Esophagus muscularis mucosa (tissue), 4 donors: ENCODE measurements at regions not wholly inside any gene's neighbourhood (a gene's known extent, or its start where the extent isn't known, plus 50 kb on each side); places are given as distances from the start of the nearest gene placed in this dataset.

ENCODE experiments used
- DNase-seq: peaks from one replicate; pipeline ENCODE4 v3.0.0-alpha.2; 2017; ENCODE audit errors: extremely low spot score
- H3K27ac ChIP-seq, 4 donors: fragments of 200-600 bp; sonication (generic); replicated peaks in 1 of 4; 1 replicate in 3 of 4; 2 replicates in 1 of 4; pipeline ENCODE4 v1.5.1; 2016 to 2019; ENCODE audit warnings: mild to moderate bottlenecking in 1 of 4
- H3K27me3 ChIP-seq, 4 donors: fragments of 200-600 bp; sonication (generic); one replicate each; pipeline versions ENCODE4 v1.5.1 to v1.6.0; 2016 to 2019
- H3K36me3 ChIP-seq, 4 donors: fragments of 200-600 bp; sonication (generic); one replicate each; pipeline ENCODE4 v1.5.1; 2016 to 2019
- H3K4me1 ChIP-seq, 4 donors: fragments of 200-600 bp; sonication (generic); one replicate each; pipeline ENCODE4 v1.5.1; 2016 to 2019
- H3K4me3 ChIP-seq, 4 donors: fragments of 200-600 bp; sonication (generic); 1 replicate in 2 of 4; 2 replicates in 2 of 4; pipeline ENCODE4 v1.5.1; 2016 to 2019; ENCODE audit warnings: mild to moderate bottlenecking in 4 of 4, moderate library complexity in 1 of 4
- H3K9me3 ChIP-seq, 4 donors: fragments of 200-600 bp; sonication (generic); 1 replicate in 3 of 4; 2 replicates in 1 of 4; pipeline ENCODE4 v1.5.1; 2016 to 2019
- EP300 ChIP-seq: sonication (generic); formaldehyde crosslinking; IDR thresholded peaks from one replicate; pipeline ENCODE4 v1.6.1; 2017; ENCODE audit warnings: antibody characterized with exemption
- POLR2A ChIP-seq: fragments of 450-650 bp; IDR thresholded peaks from one replicate; pipeline ENCODE4 v1.6.1; 2017; ENCODE audit warnings: antibody characterized with exemption, moderate library complexity, mild to moderate bottlenecking, low read depth
- POLR2AphosphoS5 ChIP-seq, 2 donors: sonication (generic); formaldehyde crosslinking; IDR thresholded peaks; one replicate each; pipeline ENCODE4 v1.6.1; 2017; ENCODE audit warnings: antibody characterized with exemption in 2 of 2
- WGBS: methylation state at CpG from one replicate; pipeline ENCODE4 v1.1.5; 2018; 5-methylcytosine and 5-hydroxymethylcytosine counted together
- intact Hi-C: fragments of 100-400 bp; cut with DNase I; formaldehyde crosslinking; loops from one replicate; pipeline ENCODE4 v1.15.1; 2023
- TF ChIP-seq, protein P1 (sequence below), 3 experiments: fragments of 200-600 bp in 2 of 3; fragments of 450-650 bp in 1 of 3; sonication (generic) in 2 of 3; IDR thresholded peaks; one replicate each; pipeline ENCODE4 v1.5.1; 2017 to 2019; ENCODE audit warnings: antibody characterized with exemption in 3 of 3, mild to moderate bottlenecking in 2 of 3, moderate library complexity in 1 of 3

DNA sequence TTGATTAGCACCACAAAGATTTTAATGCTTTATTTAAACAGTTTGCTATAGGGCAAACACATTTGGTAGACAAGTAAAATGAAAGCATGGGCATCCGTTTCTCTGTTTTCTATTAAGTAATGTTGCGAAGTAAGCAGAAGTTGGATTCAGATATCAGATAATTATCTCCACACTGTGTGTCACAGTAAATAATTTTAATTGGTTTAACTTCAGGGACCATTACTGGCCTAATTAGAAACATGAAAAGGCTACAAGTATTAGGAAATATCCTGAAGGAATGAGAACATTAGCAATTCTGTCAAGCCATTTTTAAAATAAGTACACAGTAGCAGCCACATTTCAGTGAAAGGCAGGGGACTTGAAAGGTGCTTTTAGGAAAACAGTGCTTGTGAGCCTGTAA, 975.4 kb downstream of the NR2F1-AS1 start:
- Histone ChIP-seq H3K4me3 (no peak overlapping the region), H3K4me1 (no peaks in the 10 kb centered on the region), H3K9me3 (no peaks in the 10 kb centered on the region), H3K27me3 (no peaks in the 10 kb centered on the region), H3K27ac (no peak overlapping the region), H3K36me3 (no peaks in the 10 kb centered on the region)
- WGBS, result 92% methylated on average over 2 of the region's 2 CpGs
- intact Hi-C loops, result no loop called here
- DNase-seq, result no peak
- TF ChIP-seq, protein P1, sequence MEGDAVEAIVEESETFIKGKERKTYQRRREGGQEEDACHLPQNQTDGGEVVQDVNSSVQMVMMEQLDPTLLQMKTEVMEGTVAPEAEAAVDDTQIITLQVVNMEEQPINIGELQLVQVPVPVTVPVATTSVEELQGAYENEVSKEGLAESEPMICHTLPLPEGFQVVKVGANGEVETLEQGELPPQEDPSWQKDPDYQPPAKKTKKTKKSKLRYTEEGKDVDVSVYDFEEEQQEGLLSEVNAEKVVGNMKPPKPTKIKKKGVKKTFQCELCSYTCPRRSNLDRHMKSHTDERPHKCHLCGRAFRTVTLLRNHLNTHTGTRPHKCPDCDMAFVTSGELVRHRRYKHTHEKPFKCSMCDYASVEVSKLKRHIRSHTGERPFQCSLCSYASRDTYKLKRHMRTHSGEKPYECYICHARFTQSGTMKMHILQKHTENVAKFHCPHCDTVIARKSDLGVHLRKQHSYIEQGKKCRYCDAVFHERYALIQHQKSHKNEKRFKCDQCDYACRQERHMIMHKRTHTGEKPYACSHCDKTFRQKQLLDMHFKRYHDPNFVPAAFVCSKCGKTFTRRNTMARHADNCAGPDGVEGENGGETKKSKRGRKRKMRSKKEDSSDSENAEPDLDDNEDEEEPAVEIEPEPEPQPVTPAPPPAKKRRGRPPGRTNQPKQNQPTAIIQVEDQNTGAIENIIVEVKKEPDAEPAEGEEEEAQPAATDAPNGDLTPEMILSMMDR (IDR thresholded peaks at IDR 0.05), result no peak
- TF ChIP-seq POLR2AphosphoS5 (IDR thresholded peaks at IDR 0.05) (no peak), EP300 (no peak), POLR2A (no peak)

DNA sequence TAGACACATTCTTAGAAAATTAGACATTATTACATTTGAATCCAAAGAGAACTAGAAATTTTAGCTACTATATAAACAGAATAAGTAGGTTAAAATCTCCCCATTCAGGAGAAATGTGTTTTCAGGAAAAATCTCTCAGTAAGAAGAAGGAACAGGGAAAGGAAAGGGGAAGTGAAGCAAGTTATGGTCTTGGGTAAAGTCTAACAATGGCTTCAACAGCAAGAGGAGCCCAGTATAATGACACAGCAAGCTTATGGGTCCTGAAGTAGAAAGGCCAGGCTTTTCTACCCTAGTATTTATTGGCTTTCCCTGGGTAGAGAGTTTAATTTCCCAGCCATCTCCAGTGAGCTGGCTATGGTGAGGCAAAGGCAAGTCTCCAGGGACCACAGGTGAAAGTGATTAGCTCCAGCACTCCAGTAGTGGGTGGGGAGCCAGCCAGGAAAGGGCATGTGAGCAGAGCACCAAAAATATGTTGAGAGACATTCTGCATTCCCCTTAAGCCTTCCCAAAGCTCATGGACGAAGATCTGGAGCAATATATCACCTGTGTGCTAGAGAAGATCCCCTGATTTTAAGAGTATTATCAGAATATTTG, 981.7 kb downstream of the NR2F1-AS1 start:
- TF ChIP-seq POLR2AphosphoS5 (IDR thresholded peaks at IDR 0.05) (no peak), POLR2A (no peak), EP300 (no peak)
- TF ChIP-seq, protein P1 (IDR thresholded peaks at IDR 0.05), result no peak
- Histone ChIP-seq H3K9me3 (no peaks in the 10 kb centered on the region), H3K36me3 (no peaks in the 10 kb centered on the region), H3K27ac (no peak overlapping the region), H3K4me3 (no peak overlapping the region), H3K4me1 (no peaks in the 10 kb centered on the region), H3K27me3 (no peaks in the 10 kb centered on the region)
- DNase-seq, result no peak
- intact Hi-C loops, result no loop called here
- WGBS, result 72% methylated on average over 1 of the region's 1 CpG

DNA sequence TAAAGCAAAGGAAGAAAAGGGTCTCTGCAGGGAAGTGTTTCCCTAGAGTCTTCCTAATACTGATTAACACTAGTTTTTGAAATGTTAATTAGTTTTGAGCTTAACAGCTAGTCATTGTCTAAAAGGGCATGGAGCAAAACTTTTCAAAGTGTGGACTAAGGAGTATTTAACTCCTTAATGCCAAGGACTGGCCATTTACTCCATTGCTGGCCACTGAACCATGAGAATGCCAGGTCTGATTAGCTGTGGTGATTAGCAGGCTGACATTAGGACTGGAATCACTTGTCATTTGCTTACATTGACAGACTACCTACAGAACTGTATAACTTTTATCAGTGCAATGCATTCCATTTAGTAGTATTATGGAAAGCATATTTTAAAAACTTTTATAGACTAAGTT, 987.0 kb downstream of the NR2F1-AS1 start:
- TF ChIP-seq POLR2A (no peak), POLR2AphosphoS5 (IDR thresholded peaks at IDR 0.05) (no peak), EP300 (no peak)
- TF ChIP-seq, protein P1 (IDR thresholded peaks at IDR 0.05), result no peak
- intact Hi-C loops, result no loop called here

DNA sequence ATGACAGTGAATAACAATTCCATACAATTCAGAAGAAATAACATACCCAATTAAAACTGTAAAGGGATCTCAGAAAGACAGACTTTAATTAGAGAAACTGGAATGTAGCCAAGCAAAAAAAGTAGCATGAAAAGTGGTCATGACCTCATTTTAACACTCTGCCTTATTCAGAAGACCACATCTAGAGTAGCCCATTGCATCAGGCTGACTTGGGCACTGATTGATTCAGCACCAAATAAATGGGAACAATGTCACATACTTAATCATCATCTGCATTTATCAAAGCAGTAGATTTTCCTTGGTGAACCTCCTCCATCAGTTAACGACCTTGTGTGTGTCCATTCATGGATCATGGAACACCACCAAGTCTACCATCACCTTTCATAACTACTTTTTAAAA, 992.1 kb downstream of the NR2F1-AS1 start:
- intact Hi-C loops, result no loop called here
- WGBS, result 53% methylated on average over 1 of the region's 1 CpG
- no peaks in the 10 kb centered on the region for H3K4me1 ChIP-seq
- DNase-seq, result no peak
- H3K4me3 ChIP-seq, result no peak overlapping the region
- TF ChIP-seq POLR2A, result no peak
- no peak for TF ChIP-seq POLR2AphosphoS5 (IDR thresholded peaks at IDR 0.05)
- no peak for TF ChIP-seq EP300
- TF ChIP-seq, protein P1 (IDR thresholded peaks at IDR 0.05), result no peak
- H3K36me3 ChIP-seq, result no peaks in the 10 kb centered on the region
- H3K27ac ChIP-seq, result no peak overlapping the region
- H3K27me3 ChIP-seq, result no peaks in the 10 kb centered on the region
- no peaks in the 10 kb centered on the region for H3K9me3 ChIP-seq

More for the DNA sequence above, 987.0 kb downstream of the NR2F1-AS1 start:
- H3K9me3 ChIP-seq, result no peaks in the 10 kb centered on the region
- no peak overlapping the region for H3K27ac ChIP-seq
- H3K4me3 ChIP-seq, result no peak overlapping the region
- H3K27me3 ChIP-seq, result no peaks in the 10 kb centered on the region
- H3K36me3 ChIP-seq, result no peaks in the 10 kb centered on the region
- no peak for DNase-seq
- H3K4me1 ChIP-seq, result no peaks in the 10 kb centered on the region

DNA sequence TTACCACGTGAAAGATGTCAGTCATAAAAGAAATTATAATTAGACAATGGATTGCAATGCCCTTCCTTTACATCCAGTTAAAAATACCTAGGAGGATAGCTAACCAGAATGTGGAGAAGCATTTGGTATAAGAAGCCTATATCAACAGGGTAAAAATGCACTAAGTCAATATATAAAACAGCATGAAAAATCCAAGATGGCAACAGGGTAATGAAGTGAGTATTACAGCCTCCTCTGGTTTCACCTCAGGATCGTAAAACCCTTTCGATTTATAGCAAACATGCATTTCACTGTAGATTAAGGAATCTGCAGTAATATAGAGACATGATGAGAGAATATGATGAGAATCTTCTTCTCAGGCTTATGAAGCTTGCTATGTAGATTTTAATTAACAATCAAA, 999.3 kb downstream of the NR2F1-AS1 start:
- H3K27me3 ChIP-seq, result no peaks in the 10 kb centered on the region
- no peaks in the 10 kb centered on the region for H3K4me1 ChIP-seq
- 87% methylated on average over 3 of the region's 3 CpGs for WGBS
- no peak overlapping the region for H3K27ac ChIP-seq
- H3K9me3 ChIP-seq, result no peaks in the 10 kb centered on the region
- no peaks in the 10 kb centered on the region for H3K36me3 ChIP-seq
- TF ChIP-seq POLR2AphosphoS5 (IDR thresholded peaks at IDR 0.05) (no peak), POLR2A (no peak), EP300 (no peak)
- TF ChIP-seq, protein P1 (IDR thresholded peaks at IDR 0.05), result no peak
- intact Hi-C loops, result no loop called here
- H3K4me3 ChIP-seq, result no peak overlapping the region
- no peak for DNase-seq
